ENCODE measurements at regions not wholly inside any gene's neighbourhood (a gene's known extent, or its start where the extent isn't known, plus 50 kb on each side); places are given as distances from the start of the nearest gene placed in this dataset.
"Not testable (repeated sequence)": the region's sequence is repeated elsewhere in the genome, so short reads cannot be mapped to it uniquely, and the experiment has no call there.

- peak; percentile 3 to 43 for DNase-seq
Observed at GRCh38 chrX:65451663-65452062, 82.9 kb downstream of the LAS1L start.

GRCh38 chrX:65420154-65420553 is 114.4 kb downstream of the LAS1L start:
- DNase-seq = no peak

GRCh38 chrX:65407662-65408061 is 126.9 kb downstream of the LAS1L start:
- not testable (repeated sequence) for DNase-seq

GRCh38 chrX:65407157-65407626 is 127.4 kb downstream of the LAS1L start:
- no peak for DNase-seq

- no peak for DNase-seq
Observed at GRCh38 chrX:65406532-65406931, 128.1 kb downstream of the LAS1L start.

- no peak for DNase-seq
Observed at GRCh38 chrX:65392284-65392683, 142.3 kb downstream of the LAS1L start.

- not testable (repeated sequence) for DNase-seq
Observed at GRCh38 chrX:65389120-65389519, 145.5 kb downstream of the LAS1L start.

Measured in NCI-H446 (cell line).